SK-N-DZ (cell line): ENCODE measurements at regions not wholly inside any gene's neighbourhood (a gene's known extent, or its start where the extent isn't known, plus 50 kb on each side); places are given as distances from the start of the nearest gene placed in this dataset.
A peak's percentile ranks its signal among the peaks of the same experiment; 100 is the strongest.
"Not testable (repeated sequence)": the region's sequence is repeated elsewhere in the genome, so short reads cannot be mapped to it uniquely, and the experiment has no call there.

ENCODE experiments used
- DNase-seq: peaks from one replicate; pipeline ENCODE4 v3.0.0-alpha.2; 2015; ENCODE audit warnings: low spot score

- DNase-seq = no peak
Observed at GRCh38 chr4:19171832-19172231, 1079.9 kb upstream of the SLIT2 start.

GRCh38 chr4:19167311-19167710 lies 1084.4 kb upstream of the SLIT2 start:
- no peak for DNase-seq

- no peak for DNase-seq
Observed at GRCh38 chr4:19164334-19164733, 1087.4 kb upstream of the SLIT2 start.

GRCh38 chr4:19159874-19160273 lies 1091.8 kb upstream of the SLIT2 start:
- DNase-seq = no peak

- DNase-seq = no peak
Observed at GRCh38 chr4:19158107-19158809, 1093.4 kb upstream of the SLIT2 start.

GRCh38 chr4:19156786-19157185 lies 1094.9 kb upstream of the SLIT2 start:
- no peak for DNase-seq

- no peak for DNase-seq
Observed at GRCh38 chr4:19155568-19155967, 1096.1 kb upstream of the SLIT2 start.

- DNase-seq = not testable (repeated sequence)
Observed at GRCh38 chr4:19154267-19154666, 1097.4 kb upstream of the SLIT2 start.

- DNase-seq = no peak
Observed at GRCh38 chr4:19152264-19152663, 1099.4 kb upstream of the SLIT2 start.

GRCh38 chr4:19151684-19152083 lies 1100.0 kb upstream of the SLIT2 start:
- DNase-seq = no peak

GRCh38 chr4:19146038-19146437 lies 1105.7 kb upstream of the SLIT2 start:
- DNase-seq = no peak

GRCh38 chr4:19135895-19136633 lies 1114.5 kb upstream of the LCORL start:
- no peak for DNase-seq

- DNase-seq = peak; percentile 13
Observed at GRCh38 chr4:19134685-19135084, 1113.1 kb upstream of the LCORL start.

- DNase-seq = no peak
Observed at GRCh38 chr4:19133315-19133714, 1111.8 kb upstream of the LCORL start.

GRCh38 chr4:19130866-19131265 lies 1109.3 kb upstream of the LCORL start:
- no peak for DNase-seq

GRCh38 chr4:19128176-19128575 lies 1106.6 kb upstream of the LCORL start:
- DNase-seq = no peak

GRCh38 chr4:19126903-19127302 lies 1105.3 kb upstream of the LCORL start:
- DNase-seq = no peak

GRCh38 chr4:19123681-19124080 lies 1102.1 kb upstream of the LCORL start:
- DNase-seq = no peak

GRCh38 chr4:19119904-19120560 lies 1098.5 kb upstream of the LCORL start:
- no peak for DNase-seq

- no peak for DNase-seq
Observed at GRCh38 chr4:19117022-19117421, 1095.5 kb upstream of the LCORL start.

GRCh38 chr4:19104176-19104575 lies 1082.6 kb upstream of the LCORL start:
- no peak for DNase-seq

- no peak for DNase-seq
Observed at GRCh38 chr4:19095491-19096046, 1074.0 kb upstream of the LCORL start.
